Suprapubic skin (tissue), 4 donors: ENCODE measurements at regions not wholly inside any gene's neighbourhood (a gene's known extent, or its start where the extent isn't known, plus 50 kb on each side); places are given as distances from the start of the nearest gene placed in this dataset.

Experiments
- EP300 ChIP-seq: sonication (generic); formaldehyde crosslinking; IDR thresholded peaks from one replicate; pipeline ENCODE4 v1.6.1; 2017; ENCODE audit warnings: antibody characterized with exemption
- POLR2A ChIP-seq, 2 donors: fragments of 450-650 bp; IDR thresholded peaks; one replicate each; pipeline ENCODE4 v1.6.1; 2017; ENCODE audit warnings: antibody characterized with exemption in 2 of 2, mild to moderate bottlenecking in 2 of 2, moderate library complexity in 2 of 2
- POLR2AphosphoS5 ChIP-seq, 3 donors: sonication (generic); formaldehyde crosslinking; IDR thresholded peaks; one replicate each; pipeline ENCODE4 v1.6.1; 2017; ENCODE audit warnings: antibody characterized with exemption in 3 of 3
- TF ChIP-seq, protein P1 (sequence below), 2 donors: fragments of 200-600 bp in 1 of 2; fragments of 450-650 bp in 1 of 2; sonication (generic) in 1 of 2; IDR thresholded peaks; one replicate each; pipeline ENCODE4 v1.5.1; 2016 to 2019; ENCODE audit warnings: antibody characterized with exemption in 2 of 2, mild to moderate bottlenecking in 1 of 2, moderate library complexity in 1 of 2

DNA sequence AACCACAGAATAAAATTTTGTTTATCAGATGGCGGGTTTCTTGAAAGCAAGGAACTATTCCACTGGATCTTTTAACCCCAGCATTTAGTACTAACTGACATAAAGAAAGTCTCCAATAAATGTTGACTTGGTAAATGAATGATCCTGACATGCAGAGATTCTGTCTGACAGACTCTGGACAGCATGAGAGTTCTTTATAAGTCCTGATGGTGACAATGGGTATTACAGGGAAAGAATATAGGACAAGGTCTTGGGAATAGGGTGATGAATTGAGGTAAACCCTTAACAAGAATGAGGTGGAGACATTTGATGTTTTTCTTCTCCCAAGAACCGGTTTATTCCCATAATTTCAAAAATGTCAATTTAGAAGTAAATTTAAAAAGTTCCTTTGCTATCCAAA lies 453.9 kb downstream of the TUSC1 start:
- TF ChIP-seq POLR2A (IDR thresholded peaks at IDR 0.05): no peak
- TF ChIP-seq, protein P1, sequence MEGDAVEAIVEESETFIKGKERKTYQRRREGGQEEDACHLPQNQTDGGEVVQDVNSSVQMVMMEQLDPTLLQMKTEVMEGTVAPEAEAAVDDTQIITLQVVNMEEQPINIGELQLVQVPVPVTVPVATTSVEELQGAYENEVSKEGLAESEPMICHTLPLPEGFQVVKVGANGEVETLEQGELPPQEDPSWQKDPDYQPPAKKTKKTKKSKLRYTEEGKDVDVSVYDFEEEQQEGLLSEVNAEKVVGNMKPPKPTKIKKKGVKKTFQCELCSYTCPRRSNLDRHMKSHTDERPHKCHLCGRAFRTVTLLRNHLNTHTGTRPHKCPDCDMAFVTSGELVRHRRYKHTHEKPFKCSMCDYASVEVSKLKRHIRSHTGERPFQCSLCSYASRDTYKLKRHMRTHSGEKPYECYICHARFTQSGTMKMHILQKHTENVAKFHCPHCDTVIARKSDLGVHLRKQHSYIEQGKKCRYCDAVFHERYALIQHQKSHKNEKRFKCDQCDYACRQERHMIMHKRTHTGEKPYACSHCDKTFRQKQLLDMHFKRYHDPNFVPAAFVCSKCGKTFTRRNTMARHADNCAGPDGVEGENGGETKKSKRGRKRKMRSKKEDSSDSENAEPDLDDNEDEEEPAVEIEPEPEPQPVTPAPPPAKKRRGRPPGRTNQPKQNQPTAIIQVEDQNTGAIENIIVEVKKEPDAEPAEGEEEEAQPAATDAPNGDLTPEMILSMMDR (IDR thresholded peaks at IDR 0.05): no peak
- no peak for TF ChIP-seq POLR2AphosphoS5 (IDR thresholded peaks at IDR 0.05)
- no peak for TF ChIP-seq EP300
